AG10803 (cell line): ENCODE measurements at regions not wholly inside any gene's neighbourhood (a gene's known extent, or its start where the extent isn't known, plus 50 kb on each side); places are given as distances from the start of the nearest gene placed in this dataset.

Experiments
- DNase-seq: peaks from one replicate; pipeline ENCODE4 v3.0.0; 2010; ENCODE audit warnings: low read depth
- H3K4me3 ChIP-seq: 2 replicates; pipeline ENCODE4 v1.5.1; 2011; ENCODE audit warnings: mild to moderate bottlenecking, low read length, control low read depth
- CTCF ChIP-seq: conservative IDR thresholded peaks from 2 replicates; pipeline ENCODE4 v1.5.1; 2011; ENCODE audit warnings: mild to moderate bottlenecking, low read length, control low read depth, inconsistent platforms

- DNase-seq = no peak
- H3K4me3 ChIP-seq = no peak overlapping the region
- no peak for TF ChIP-seq CTCF
Observed at GRCh38 chr10:129371541-129371940, 95.5 kb upstream of the MGMT start.

GRCh38 chr10:129372172-129372571 is 94.9 kb upstream of the MGMT start:
- no peak for DNase-seq
- TF ChIP-seq CTCF = no peak
- H3K4me3 ChIP-seq = no peak overlapping the region

- no peak for DNase-seq
- no peak for TF ChIP-seq CTCF
- no peak overlapping the region for H3K4me3 ChIP-seq
Observed at GRCh38 chr10:129373231-129373630, 93.8 kb upstream of the MGMT start.

- no peak for TF ChIP-seq CTCF
- H3K4me3 ChIP-seq = no peak overlapping the region
- no peak for DNase-seq
Observed at GRCh38 chr10:129373718-129374117, 93.3 kb upstream of the MGMT start.

- no peak overlapping the region for H3K4me3 ChIP-seq
- TF ChIP-seq CTCF = no peak
- DNase-seq = no peak
Observed at GRCh38 chr10:129375171-129375570, 91.9 kb upstream of the MGMT start.

GRCh38 chr10:129375912-129376311 is 91.1 kb upstream of the MGMT start:
- DNase-seq = no peak
- no peak for TF ChIP-seq CTCF
- no peak overlapping the region for H3K4me3 ChIP-seq

- no peak for TF ChIP-seq CTCF
- DNase-seq = no peak
- no peak overlapping the region for H3K4me3 ChIP-seq
Observed at GRCh38 chr10:129380279-129380678, 86.8 kb upstream of the MGMT start.
